Activated CD8-positive, alpha-beta memory T cell treated with anti-CD3 and anti-CD28 coated beads for 4 hours (primary cell): ENCODE measurements at regions not wholly inside any gene's neighbourhood (a gene's known extent, or its start where the extent isn't known, plus 50 kb on each side); places are given as distances from the start of the nearest gene placed in this dataset.
"Not testable (repeated sequence)": the region's sequence is repeated elsewhere in the genome, so short reads cannot be mapped to it uniquely, and the experiment has no call there.

ENCODE experiments used
- DNase-seq, 2 donors: peaks; one replicate each; pipeline ENCODE4 v3.0.0-alpha.2; 2020; ENCODE audit warnings: low read depth in 2 of 2

DNA sequence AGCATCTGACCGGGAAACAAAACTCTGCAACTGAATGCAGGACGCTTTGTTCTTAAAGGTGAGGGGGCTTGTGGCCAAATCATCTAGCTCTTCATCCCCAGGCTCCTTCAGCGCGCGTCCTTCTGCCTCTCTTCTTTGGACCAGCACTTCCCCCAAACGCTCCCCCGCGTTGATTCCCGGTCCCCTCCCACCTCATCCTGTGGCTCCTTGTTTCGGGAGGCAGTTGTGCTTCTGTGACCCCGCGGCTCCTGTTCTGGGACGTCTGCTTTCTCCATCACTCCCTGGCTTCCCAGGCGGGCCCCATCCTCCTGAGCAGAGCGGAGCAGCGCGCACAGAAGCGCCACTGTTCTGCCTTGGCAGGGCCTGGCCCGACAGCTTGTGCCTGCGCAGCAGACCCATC is 109.7 kb upstream of the ZNG1E start:
- not testable (repeated sequence) for DNase-seq

DNA sequence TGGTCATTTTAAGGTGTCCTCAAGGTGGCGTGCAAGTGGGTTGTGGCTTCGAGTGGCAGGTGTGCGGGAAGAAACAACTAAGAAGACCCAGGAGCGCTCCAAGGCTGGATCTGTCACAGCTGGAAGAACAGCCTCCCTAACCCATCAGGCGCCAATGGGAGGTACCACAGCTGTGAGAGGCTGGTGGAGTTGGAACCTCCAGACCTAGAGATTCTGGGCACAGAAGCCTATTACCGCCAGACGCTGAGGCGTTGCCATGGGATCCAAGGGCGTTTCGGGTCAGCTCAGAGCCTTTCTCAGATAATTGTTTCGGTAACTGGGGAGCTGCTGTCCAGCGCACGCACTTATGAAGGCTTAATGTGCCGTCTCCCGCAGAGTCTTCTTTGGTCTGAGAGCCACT is 156.7 kb upstream of the ZNG1E start:
- DNase-seq, result not testable (repeated sequence)

DNA sequence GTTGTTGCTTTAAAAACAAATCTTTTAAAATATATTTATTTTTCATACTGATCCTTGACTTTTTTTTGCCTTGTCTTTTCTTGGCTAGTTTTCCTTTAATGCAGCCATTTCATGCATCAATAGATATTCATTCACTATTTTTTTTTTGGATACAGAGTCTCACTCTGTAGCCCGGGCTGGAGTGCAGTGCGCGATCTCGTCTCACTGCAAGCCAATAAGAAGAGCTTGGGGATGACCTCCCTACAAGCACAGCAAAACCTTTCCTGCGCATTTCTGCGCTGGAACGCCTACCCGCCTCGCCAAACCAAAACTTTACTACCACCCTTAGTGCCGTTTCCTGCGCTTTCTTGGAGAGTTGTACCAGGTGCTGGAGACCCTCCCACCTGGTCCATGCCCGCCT is 161.3 kb upstream of the ZNG1E start:
- not testable (repeated sequence) for DNase-seq

DNA sequence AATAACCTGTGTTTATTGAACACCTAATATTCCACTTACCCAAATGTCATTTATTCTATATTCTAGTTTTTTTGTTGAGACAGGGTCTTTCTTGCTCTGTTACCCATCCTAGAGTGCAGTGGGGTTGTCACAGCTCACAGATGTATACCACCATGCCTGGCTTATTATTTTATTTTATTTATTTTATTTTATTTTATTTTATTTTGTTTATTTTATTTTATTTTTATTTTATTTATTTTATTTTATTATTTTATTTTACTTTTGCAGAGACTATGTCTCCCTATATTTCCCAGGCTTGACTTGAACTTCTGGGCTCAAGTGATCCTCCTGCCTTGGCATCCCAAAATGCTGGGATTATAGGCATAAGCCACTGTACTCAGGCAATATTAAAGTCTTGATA is 167.8 kb upstream of the ZNG1E start:
- DNase-seq, result not testable (repeated sequence)

DNA sequence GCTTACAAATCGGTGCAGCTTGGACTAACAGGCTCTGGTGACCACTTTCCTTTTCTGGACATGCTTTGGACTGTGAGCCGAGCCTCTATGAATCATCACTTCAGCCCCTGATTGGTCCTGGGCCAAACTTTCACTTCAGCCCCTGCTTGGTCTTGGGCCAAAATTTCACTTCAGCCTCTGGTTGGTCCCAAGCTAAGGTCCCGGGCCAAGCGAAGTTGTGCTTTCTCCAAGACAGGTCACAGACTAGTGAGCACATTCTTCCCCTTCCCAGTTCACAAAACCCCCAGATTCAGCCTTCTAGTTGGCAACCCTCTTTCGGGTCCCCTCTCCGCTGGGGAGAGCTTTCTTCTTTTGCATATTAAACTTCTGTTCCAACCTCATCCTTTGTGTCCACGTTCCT is 171.0 kb upstream of the ZNG1E start:
- not testable (repeated sequence) for DNase-seq

DNA sequence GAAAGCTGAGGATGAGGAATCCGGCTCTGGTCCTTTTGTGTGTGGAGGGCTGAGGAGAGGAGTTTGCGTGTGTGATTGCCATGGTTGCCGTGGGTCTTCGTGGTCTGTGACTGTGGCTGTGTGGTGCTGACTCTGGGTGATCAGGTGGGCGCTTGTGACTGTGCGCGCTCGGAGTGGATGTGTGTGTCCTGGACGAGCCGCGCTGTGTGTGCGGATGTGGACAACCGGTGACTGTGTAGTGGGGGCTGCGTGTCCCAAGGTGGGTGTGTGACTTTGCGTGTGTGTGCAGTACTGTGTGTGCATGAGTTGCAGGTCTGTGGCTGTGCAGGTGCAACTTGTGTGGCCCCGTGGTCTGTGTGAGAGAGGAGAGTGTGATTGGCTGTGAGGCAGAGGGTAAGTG is 172.0 kb upstream of the ZNG1E start:
- DNase-seq, result not testable (repeated sequence)

DNA sequence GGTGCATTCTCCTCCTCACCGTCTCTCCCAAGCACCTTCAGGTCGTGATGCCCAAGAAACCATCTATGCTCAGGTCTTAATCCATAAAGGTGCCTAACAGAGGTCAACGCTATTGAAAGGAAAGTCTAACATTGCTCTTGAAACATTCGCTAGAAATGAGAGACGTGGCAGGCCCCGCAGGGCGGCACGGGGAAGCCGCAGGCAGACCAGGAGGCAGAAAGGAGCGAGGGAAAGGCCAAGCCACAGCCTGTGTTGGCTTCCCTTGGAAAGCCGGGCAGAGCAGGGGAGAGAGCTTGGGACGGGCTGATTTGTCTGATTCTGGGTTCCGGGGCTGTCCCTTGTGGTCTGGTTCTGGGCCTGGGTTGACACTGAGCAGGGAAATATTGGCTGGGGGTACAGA is 192.8 kb upstream of the ZNG1E start:
- DNase-seq, result not testable (repeated sequence)

DNA sequence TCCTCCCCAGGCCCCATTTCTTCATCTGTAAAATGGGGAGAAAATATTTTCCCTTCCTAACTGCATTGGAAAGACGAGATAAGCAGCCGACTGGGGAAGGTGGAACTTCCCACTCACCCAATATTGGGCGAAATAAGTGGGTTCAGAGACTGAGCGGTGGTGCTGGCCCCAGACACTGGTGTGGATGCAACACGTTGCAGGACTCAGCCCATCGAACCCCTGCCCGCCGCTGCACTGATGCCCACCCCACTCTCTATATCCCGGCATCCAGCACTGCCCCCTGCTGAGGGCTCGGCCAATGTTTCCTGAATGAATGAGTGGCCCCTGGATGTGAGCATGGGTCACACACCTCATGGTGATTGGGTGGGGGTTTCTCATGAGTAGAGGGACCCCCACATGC is 194.4 kb upstream of the ZNG1E start:
- not testable (repeated sequence) for DNase-seq

DNA sequence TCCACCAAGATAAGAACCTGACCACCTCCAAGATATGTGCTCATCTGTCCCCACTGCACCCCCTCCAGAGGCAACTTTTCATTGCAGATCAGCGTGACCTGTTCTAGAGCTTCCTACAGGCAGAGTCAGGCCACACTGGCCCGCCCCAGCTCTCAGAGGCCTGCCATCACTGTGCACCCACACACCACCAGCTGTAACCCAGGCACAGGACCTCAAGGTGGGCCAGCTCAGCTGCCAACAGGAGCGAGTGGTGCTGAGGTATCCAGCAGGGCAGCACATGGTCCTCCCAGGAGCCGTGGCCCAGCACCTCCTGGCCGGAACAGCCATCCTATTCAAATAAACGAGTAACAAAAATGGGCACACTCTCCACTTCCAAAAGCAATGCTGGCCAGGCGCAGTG is 189.9 kb upstream of the FOXD4L5 start:
- not testable (repeated sequence) for DNase-seq

DNA sequence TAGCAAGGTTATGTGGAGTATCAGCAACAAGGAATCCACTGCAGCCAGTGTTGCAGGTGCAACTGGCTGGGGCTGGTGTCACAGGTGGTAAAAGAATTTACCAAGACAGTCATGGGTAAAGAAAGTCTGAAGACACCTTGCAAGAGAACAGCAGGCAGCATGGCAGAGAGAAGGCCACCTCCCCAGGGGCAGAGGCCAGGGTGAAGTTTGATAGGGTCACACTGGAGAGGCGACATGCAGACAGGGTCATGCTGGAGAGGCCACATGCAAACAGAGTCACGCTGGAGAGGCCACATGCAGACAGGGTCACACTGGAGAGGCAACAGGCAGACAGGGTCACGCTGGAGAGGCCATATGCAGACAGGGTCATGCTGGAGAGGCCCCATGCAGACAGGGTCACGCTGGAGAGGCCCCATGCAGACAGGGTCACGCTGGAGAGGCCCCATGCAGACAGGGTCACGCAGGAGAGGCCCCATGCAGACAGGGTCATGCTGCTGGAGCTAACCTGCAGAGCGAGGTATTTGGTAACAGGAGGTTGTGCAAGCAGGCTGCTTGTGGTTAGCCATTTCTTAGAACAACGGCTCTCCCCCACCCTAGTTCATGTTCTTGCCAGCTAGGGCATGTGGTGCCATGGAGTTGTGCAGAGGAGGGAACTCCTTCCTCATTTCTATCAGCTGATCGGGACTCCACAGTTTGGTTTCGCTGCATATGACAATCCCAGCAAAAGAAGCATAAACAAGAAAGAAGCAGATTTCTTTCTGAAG is 188.2 kb upstream of the FOXD4L5 start:
- DNase-seq, result not testable (repeated sequence)

DNA sequence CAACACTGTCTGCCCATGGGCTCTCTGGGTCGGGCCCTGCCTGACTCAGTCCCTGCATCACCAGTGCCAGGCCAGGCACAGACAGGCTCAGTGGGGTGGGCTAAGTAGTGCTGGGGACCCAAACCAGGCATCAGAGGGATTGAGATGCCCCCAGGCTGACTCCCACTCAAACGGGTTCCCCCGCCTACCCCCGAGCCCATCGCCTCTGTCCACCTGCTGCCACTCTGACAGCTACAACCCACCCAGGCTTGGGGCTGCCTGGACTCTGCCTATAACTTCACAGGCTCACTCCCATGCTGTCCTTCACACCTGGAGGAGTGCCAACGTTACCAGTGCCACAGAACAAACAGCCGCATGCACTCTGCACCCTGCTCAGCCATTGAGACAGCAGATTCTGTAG is 186.1 kb upstream of the FOXD4L5 start:
- not testable (repeated sequence) for DNase-seq

DNA sequence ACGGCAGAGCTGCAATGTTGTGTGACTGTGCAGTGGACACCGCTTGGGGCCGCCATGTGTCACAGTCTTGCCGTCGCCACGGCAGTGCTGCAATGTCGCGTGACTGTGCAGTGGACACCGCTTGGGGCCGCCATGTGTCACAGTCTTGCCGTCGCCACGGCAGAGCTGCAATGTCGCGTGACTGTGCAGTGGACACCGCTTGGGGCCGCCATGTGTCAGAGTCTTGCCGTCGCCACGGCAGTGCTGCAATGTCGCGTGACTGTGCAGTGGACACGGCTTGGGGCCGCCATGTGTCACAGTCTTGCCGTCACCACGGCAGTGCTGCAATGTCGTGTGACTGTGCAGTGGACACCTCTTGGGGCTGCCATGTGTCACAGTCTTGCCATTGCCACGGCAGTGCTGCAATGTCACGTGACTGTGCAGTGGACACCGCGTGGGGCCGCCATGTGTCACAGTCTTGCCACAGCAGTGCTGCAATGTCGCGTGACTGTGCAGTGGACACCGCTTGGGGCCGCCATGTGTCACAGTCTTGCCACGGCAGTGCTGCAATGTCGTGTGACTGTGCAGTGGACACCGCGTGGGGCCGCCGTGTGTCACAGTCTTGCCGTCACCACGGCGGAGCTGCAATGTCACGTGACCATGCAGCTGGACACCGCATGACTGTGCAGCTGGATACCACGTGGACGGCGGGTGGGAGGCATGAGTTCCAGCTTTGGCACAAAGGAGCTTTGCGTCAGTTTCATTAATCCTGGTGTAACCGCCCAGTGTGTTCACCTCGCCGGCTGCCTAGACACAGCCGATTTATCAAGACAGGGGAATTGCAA is 182.1 kb upstream of the FOXD4L5 start:
- DNase-seq, result not testable (repeated sequence)

DNA sequence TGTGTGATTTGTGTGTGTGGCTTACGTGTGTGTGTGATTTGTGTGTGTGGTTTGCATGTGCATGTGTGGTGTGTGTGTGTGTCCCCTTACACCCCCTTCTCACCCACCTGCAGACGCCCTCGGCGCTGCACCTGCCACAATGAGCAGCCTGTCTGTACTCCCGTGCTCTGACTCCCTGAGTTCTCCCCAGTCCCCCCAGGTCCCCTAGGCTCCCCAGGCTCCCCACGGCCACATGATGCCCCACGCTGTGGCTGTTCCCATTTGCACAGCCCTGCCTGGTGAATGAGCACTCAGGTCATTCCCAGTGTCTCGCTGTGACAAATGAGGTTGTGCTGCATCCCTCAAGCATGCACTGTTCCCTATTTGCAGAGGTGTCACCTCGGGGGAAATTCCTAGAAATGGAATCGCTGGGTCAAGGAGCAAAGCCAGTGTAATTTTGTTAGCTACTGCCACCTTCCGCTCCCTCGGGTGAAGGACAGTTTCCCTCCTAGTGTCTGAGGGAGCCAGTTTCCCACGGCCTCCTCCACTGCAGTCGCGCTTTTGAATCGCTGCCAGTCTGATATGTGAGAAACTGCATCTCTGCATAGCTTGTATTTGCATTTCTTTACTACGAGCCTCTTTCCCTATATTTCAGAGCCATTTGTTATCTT is 180.4 kb upstream of the FOXD4L5 start:
- DNase-seq, result not testable (repeated sequence)

DNA sequence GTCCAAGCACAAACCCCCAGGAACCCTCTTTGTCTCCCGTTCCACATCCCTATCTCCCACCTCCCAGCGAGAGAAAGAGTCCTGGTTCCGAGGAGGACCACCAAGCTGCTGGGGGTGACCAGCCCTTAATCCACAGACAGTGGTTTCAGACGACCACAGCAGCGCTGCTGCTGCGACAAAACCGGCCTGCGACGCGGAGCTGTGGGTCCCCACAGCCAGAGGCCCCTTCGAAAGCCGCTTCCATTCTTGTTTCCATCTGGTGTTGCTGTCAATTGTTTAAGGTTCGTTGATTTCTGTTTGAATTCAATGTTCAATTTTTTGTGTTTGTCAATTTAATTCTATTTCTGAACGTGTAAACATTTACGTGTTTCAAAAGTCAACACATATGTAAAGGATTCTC is 177.5 kb upstream of the FOXD4L5 start:
- DNase-seq, result not testable (repeated sequence)

DNA sequence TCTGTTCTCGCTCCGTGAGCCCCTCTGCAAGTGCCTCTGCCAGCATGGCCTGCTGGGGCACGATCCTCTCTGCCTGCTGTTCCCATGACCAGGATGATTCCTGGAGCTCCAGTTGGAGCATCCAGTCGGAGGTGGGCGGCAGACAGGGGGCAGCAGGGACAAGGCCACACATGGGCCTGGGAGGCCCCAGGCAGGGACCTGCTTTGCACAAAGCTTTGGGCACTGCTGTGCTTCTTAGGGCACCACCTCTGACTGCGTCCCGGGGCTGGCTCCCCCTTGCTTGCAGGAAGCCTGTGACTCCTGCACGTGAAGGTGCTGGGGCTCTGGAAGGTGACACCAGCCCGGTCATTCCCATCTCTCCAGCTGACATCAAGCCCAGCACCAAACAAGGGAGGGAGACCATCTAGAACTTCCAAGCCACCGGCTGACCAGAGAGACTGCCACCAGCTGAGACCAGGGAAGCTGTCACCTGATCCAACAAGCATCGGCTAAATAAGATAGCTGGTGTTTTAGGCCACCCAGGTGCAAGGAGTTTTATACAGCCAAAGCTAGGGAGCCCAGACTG is 174.8 kb upstream of the FOXD4L5 start:
- no peak for DNase-seq

DNA sequence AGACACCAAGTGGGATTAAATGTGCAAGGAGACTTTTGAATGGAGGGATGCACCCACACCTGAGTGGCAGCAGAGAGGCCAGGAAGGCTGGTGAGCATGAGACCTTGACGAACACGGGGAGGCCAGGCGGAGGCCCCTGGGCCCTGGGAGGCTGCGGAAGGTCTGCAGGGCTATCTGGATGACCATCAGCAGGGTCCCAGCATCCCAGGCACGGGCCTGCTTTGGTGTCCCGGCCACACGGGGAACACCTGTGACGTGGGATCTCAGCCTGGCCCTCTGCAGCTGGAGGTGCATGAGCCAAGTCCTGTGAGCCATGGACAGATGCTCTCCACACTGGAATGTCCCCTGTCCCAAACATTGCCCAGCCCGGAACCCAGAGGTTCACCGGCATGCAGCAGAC is 174.0 kb upstream of the FOXD4L5 start:
- no peak for DNase-seq

DNA sequence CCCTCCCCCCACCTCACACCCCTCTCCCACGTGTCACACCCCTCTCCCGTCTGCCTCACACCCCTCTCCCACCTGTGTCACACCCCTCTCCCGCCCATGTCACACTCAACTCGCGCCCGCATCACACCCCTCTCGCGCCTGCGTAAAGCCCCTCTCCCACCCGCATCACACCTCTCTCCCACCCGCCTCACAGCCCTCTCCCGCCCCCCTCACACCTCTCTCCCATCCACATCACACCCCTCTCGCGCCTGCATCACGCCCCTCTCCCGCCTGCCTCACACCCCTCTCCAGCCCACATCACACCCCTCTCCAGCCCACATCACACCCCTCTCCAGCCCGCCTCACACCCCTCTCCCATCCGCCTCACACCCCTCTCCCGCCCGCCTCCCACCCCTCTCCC is 173.5 kb upstream of the FOXD4L5 start:
- no peak for DNase-seq

DNA sequence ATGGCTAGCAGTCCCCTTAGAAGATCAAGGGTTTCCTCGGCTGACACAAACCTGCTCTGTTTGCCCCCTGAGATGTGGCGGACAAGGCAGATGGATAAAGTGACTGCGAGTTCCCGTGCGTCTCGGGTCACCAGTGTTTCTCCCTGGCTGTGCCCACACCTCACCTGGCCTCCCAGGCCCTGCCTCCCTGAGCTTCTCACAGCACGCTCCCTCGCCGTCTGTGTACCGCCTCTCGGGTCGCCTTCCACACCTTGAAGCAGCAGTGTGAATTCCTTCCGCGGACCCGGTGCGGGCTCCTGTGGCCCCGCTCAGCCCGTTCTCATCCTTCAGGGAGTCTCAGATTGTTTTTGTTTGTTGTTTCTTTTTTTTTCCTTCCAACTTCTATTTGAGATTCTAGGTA is 172.0 kb upstream of the FOXD4L5 start:
- not testable (repeated sequence) for DNase-seq

DNA sequence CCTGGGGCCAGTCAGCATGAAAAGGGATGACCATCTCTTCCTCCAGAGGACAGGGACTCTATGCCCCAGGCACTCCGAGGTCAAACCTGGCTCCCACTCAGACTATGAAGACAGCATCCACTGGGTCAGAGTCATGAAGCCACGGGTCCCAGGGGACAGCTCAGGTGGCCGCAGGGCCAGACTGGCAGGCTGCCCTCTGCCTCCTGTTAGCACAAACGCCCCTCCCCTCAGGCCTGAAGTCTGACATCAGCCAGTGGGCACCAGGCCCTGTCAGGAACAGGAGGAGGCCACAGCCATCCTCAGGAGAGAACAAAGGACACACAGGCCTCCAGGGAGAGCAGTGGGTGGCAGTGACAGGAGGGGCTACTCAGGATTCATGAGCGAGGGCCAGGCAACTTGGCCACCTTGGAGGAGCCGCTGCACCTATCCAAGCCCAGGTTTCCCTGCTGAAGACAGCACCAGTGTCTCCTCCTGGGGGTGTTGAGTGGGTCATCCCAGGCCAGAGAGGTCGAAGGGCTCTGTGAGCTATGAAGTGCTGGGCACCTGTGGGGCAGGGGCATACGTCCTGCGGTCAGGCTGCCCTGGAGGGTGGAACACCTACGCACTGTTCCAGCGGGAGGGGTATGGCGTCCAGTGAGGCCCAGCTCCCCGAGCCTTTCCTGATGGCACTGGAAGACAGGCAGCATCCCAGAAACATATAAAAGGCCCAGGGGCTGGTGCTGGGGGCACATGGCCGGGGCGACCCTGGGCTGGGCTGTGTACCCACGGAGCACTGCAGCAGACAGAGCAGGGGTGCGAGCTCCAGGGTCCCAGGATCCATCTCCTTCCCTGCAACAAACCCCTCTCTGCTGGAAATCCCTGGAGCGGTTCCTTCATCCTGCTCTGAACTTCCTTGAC is 171.0 kb upstream of the FOXD4L5 start:
- not testable (repeated sequence) for DNase-seq

DNA sequence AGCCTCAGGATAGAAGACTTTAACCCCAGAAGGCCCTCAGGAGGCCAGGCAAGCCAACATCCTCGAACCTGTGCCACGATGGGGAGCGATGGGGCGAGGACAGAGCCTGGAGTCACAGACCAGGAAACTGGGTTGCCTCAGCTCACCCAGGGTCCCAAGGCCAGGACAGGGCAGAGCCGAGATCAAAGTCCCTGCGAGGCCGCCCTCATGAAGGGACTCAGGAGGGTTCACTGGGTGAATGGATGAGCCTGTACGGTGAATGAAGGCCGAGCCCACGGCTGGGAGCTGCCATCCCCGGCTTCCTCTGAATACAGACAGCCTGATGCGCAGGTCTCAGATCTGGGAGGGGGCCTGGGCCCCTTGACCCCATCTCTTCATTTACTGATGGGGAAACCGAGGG is 170.1 kb upstream of the FOXD4L5 start:
- not testable (repeated sequence) for DNase-seq

DNA sequence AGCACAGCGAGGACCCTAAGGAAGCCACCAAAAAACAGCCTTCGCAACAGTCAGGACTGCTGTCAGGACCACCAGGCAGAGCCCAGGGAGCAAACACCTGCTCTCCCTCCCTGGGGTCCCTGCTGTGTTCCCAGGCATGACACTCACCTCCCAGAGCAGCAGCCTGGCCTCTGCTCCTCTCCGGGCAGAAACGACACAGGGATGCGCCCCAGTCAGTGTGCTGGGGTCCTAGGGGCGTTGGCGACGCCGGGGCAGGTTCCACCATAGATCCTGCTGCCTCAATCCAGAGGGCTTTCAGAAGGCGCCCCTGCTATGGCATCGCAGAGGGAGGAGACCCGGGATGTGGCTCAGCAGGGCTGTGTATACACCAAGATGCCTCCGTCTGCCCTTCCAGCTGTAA is 169.7 kb upstream of the FOXD4L5 start:
- not testable (repeated sequence) for DNase-seq
